ENCODE measurements at regions not wholly inside any gene's neighbourhood (a gene's known extent, or its start where the extent isn't known, plus 50 kb on each side); places are given as distances from the start of the nearest gene placed in this dataset.

DNA sequence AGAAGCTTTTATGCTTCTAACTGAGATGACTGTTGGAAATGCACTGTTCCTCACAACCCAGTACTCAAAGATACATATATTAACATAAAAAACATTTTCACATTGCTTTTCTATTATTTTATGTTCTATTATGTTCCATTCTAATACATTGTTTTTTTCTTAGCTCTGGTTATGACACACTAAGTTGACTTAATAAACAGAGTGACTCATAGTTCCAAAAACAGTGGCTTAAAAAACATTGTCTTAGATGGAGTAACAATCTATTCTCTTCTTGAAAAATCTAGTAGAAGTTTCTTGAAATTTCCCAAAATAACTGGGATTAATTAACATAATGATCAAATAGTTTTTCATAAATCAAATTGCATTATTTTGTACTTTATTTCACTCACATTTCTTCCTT is 328.2 kb upstream of the LRATD1 start:
- CTCF ChIA-PET, result interaction anchor here (0.7 to 1.0 kb wide), 2 partner anchors 8 to 34 kb away, joined by 3 to 4 read pairs; no protein-coding TSS in a partner anchor
- no peak overlapping the region for H3K27ac ChIP-seq
- POLR2A ChIA-PET (ENCODE audit: low non-redundant PET), result no interaction called here
- no peak for DNase-seq (ENCODE audit: low spot score)
- TF ChIP-seq, protein P1, sequence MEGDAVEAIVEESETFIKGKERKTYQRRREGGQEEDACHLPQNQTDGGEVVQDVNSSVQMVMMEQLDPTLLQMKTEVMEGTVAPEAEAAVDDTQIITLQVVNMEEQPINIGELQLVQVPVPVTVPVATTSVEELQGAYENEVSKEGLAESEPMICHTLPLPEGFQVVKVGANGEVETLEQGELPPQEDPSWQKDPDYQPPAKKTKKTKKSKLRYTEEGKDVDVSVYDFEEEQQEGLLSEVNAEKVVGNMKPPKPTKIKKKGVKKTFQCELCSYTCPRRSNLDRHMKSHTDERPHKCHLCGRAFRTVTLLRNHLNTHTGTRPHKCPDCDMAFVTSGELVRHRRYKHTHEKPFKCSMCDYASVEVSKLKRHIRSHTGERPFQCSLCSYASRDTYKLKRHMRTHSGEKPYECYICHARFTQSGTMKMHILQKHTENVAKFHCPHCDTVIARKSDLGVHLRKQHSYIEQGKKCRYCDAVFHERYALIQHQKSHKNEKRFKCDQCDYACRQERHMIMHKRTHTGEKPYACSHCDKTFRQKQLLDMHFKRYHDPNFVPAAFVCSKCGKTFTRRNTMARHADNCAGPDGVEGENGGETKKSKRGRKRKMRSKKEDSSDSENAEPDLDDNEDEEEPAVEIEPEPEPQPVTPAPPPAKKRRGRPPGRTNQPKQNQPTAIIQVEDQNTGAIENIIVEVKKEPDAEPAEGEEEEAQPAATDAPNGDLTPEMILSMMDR (conservative IDR thresholded peaks at IDR 0.05; ENCODE audit: low read depth), result no peak

DNA sequence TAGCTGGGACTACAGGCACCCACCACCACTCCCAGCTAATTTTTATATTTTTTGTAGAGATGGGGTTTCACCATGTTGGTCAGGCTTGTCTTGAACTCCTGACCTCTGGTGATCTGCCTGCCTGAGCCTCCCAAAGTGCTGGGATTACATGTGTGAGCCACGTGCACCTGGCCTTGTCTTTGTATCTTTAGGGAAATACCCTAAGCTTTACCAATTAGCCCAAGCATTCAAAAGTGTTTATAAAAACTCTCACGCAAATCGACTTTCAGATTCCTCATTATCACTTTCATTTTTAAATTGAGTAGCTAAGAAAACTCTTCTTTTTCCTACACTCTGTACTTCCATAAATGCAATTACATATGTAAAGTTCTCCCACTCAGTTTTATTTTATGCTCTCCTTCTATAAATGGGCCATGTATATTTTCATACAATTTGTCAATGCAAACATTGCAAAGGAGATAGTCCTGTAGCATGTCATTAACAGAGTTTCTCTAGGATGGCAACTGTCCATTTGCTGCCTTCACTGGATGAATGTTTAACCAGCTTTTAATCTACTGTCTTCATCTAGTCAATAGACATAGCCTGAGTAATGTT is 326.2 kb upstream of the LRATD1 start:
- H3K27ac ChIP-seq, result no peak overlapping the region
- no peak for DNase-seq (ENCODE audit: low spot score)
- TF ChIP-seq, protein P1 (conservative IDR thresholded peaks at IDR 0.05; ENCODE audit: low read depth), result no peak
- ChIA-PET CTCF (interaction anchor here (0.5 to 0.6 kb wide), 2 partner anchors 19 to 337 kb away, joined by 3 to 4 read pairs; no protein-coding TSS in a partner anchor), POLR2A (ENCODE audit: low non-redundant PET) (no interaction called here)

DNA sequence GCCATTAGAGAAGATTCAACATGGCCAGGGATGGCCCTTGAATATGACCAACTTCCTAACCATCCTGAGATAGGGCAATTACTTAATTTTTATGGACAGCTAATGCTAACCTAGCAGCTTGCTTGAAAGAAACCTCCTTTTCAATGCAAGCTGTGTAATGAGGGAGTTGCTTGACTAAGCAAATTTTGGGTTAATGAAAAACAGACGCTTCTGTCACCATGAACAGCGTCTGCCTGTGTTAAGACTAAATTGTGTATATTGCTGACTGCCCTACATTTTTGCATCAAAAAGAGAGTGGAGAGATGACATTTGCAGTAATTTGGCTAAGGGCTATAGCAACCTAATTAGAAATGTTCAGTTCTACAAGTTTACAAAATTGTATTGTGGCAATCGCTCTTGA is 319.2 kb upstream of the LRATD1 start:
- ChIA-PET CTCF (no interaction called here), POLR2A (ENCODE audit: low non-redundant PET) (no interaction called here)
- TF ChIP-seq, protein P1 (conservative IDR thresholded peaks at IDR 0.05; ENCODE audit: low read depth), result no peak
- H3K27ac ChIP-seq, result no peak overlapping the region
- no peak for DNase-seq (ENCODE audit: low spot score)

DNA sequence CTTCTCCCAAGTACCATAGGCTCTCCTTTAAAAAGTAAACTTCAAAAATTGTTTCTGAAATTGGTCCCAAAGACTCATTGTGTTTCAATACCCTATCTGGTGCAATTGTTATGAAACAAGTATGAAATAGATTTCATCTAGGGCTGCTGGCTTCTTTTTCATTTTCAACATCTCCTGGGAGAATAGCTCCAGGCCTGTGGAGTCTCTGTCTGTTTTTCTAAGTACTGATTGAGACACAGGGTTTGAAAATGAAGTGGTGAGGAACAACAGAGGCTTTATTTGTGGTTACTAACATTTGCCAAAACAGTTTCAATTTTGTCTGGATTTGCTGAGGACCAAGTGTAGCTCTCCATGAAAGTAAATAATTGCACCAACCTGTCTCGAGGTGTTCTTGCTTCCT is 315.9 kb upstream of the LRATD1 start:
- TF ChIP-seq, protein P1 (conservative IDR thresholded peaks at IDR 0.05; ENCODE audit: low read depth), result no peak
- no peak for DNase-seq (ENCODE audit: low spot score)
- ChIA-PET CTCF (no interaction called here), POLR2A (ENCODE audit: low non-redundant PET) (no interaction called here)
- H3K27ac ChIP-seq, result no peak overlapping the region

DNA sequence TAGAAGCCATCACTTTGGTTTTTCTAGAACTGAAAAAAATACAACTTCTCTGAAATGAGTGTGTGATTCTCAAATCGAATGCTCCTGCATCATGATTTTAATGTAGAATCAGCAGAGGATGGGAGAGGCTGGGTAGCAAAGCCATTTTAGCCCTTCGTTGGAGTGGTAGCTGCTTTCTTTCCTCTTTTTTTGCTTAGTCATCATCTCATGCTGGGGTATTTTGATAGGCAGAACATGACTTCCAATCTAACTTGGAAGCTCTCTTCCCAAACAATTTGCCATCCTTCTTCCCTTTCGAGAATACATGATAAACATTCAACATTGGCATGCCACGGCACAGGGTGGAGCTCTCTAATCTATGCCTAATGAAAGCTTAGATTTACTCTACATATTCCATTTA is 311.2 kb upstream of the LRATD1 start:
- TF ChIP-seq, protein P1 (conservative IDR thresholded peaks at IDR 0.05; ENCODE audit: low read depth), result no peak
- CTCF ChIA-PET, result no interaction called here

DNA sequence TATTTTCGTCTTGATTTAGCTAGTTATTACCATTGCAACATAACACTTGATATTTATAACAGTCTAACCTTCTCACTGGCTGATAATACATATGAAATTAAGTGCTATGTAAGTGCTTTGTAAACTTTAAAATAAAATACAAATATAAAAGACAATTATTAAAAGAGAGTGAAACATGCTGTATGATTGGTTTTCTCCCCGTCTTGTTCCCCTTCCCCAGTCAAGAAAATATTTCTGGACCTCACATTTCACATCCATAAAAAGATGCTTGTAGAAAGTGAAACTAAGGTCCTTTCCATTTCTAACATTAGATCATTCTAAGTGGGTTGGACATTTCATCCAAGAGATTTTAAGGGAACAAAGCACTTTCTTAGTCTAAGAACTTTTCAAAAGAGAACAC is 310.2 kb upstream of the LRATD1 start:
- TF ChIP-seq, protein P1 (conservative IDR thresholded peaks at IDR 0.05; ENCODE audit: low read depth), result no peak
- POLR2A ChIA-PET (ENCODE audit: low non-redundant PET), result no interaction called here
- CTCF ChIA-PET, result no interaction called here
- DNase-seq (ENCODE audit: low spot score), result no peak
- no peak overlapping the region for H3K27ac ChIP-seq

More for the DNA sequence above, 311.2 kb upstream of the LRATD1 start:
- no peak overlapping the region for H3K27ac ChIP-seq
- POLR2A ChIA-PET (ENCODE audit: low non-redundant PET), result no interaction called here
- DNase-seq (ENCODE audit: low spot score), result no peak

Measured in RWPE1 (cell line).